Vagina (tissue), 2 donors: ENCODE measurements at regions not wholly inside any gene's neighbourhood (a gene's known extent, or its start where the extent isn't known, plus 50 kb on each side); places are given as distances from the start of the nearest gene placed in this dataset.

Experiments used
- DNase-seq, 2 donors: peaks; one replicate each; pipeline ENCODE4 v3.0.0-alpha.2; 2017; ENCODE audit errors: extremely low spot score in 2 of 2
- H3K27ac ChIP-seq: fragments of 200-600 bp; sonication (generic); one replicate; pipeline ENCODE4 v1.5.1; 2019
- H3K27me3 ChIP-seq: fragments of 200-600 bp; sonication (generic); one replicate; pipeline ENCODE4 v1.5.1; 2019
- H3K36me3 ChIP-seq, 2 donors: fragments of 200-600 bp; sonication (generic); one replicate each; pipeline ENCODE4 v1.5.1; 2017 to 2019
- H3K4me1 ChIP-seq: fragments of 200-600 bp; sonication (generic); one replicate; pipeline ENCODE4 v1.5.1; 2019
- H3K4me3 ChIP-seq, 2 donors: fragments of 200-600 bp; sonication (generic); 1 replicate in 1 of 2; 2 replicates in 1 of 2; pipeline ENCODE4 v1.5.1; 2016 to 2019
- H3K9me3 ChIP-seq: fragments of 200-600 bp; sonication (generic); one replicate; pipeline ENCODE4 v1.5.1; 2019
- POLR2A ChIP-seq, 2 donors: fragments of 450-650 bp; IDR thresholded peaks; one replicate each; pipeline ENCODE4 v1.6.1; 2017; ENCODE audit warnings: antibody characterized with exemption in 2 of 2, mild to moderate bottlenecking in 2 of 2, moderate library complexity in 2 of 2
- POLR2AphosphoS5 ChIP-seq, 2 donors: sonication (generic); formaldehyde crosslinking; IDR thresholded peaks; one replicate each; pipeline ENCODE4 v1.9.0; 2017; ENCODE audit warnings: antibody characterized with exemption in 2 of 2, mild to moderate bottlenecking in 2 of 2, low read depth in 1 of 2; ENCODE audit not compliant: insufficient read depth in 1 of 2
- intact Hi-C: fragments of 100-400 bp; cut with DNase I; formaldehyde crosslinking; loops from one replicate; pipeline ENCODE4 v1.15.1; 2023
- TF ChIP-seq, protein P1 (sequence below), 3 experiments: fragments of 450-650 bp in 2 of 3; fragments of 200-600 bp in 1 of 3; sonication (generic) in 1 of 3; IDR thresholded peaks; one replicate each; pipeline ENCODE4 v1.5.1; 2017 to 2019; ENCODE audit warnings: antibody characterized with exemption in 3 of 3, mild to moderate bottlenecking in 2 of 3, moderate library complexity in 2 of 3

DNA sequence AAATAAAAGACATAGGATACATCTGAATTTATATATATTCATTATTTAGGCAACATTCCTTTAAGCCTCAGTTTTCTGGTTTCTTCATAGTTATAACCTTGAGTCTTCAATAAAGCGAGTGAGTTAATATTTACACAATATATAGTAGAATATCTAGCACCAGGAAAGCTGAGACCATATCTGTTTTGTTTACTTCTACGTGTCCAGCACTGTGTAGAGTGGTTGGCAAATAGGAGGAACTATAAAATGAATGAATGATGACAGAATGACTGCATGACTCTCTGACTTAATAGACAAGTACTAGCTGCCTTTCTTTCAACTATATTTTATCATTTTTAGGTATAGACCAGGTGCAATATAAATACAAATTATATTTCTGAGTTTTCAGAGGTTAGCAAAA, 197.8 kb upstream of the RBMS3 start:
- no peaks in the 10 kb centered on the region for H3K4me1 ChIP-seq
- intact Hi-C loops: no loop called here
- no peaks in the 10 kb centered on the region for H3K9me3 ChIP-seq
- H3K27ac ChIP-seq: no peak overlapping the region
- H3K4me3 ChIP-seq: no peak overlapping the region
- DNase-seq: no peak
- no peaks in the 10 kb centered on the region for H3K36me3 ChIP-seq
- TF ChIP-seq POLR2A (IDR thresholded peaks at IDR 0.05) (no peak), POLR2AphosphoS5 (IDR thresholded peaks at IDR 0.05; ENCODE audit: insufficient read depth in 1 of 2, low read depth in 1 of 2) (no peak)
- TF ChIP-seq, protein P1, sequence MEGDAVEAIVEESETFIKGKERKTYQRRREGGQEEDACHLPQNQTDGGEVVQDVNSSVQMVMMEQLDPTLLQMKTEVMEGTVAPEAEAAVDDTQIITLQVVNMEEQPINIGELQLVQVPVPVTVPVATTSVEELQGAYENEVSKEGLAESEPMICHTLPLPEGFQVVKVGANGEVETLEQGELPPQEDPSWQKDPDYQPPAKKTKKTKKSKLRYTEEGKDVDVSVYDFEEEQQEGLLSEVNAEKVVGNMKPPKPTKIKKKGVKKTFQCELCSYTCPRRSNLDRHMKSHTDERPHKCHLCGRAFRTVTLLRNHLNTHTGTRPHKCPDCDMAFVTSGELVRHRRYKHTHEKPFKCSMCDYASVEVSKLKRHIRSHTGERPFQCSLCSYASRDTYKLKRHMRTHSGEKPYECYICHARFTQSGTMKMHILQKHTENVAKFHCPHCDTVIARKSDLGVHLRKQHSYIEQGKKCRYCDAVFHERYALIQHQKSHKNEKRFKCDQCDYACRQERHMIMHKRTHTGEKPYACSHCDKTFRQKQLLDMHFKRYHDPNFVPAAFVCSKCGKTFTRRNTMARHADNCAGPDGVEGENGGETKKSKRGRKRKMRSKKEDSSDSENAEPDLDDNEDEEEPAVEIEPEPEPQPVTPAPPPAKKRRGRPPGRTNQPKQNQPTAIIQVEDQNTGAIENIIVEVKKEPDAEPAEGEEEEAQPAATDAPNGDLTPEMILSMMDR (IDR thresholded peaks at IDR 0.05): no peak
- no peaks in the 10 kb centered on the region for H3K27me3 ChIP-seq

DNA sequence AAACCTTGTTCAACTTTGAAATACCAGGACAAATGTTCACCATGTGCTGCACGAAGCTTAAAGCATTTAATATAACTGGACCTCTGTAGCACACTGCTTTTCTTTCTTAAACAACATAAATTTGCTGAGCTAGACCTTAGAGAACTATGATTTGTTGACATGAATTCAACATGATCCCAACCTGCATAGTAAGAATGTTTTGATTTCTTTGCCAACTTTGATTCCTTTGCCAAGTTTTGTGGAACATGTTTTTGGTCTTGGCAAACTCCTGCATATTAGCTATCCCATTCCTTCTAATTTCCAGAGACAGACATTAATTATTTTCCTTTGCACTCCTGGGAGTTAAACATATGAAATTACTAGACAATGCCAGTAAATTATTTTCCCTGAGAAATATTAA, 197.2 kb upstream of the RBMS3 start:
- Histone ChIP-seq H3K36me3 (no peaks in the 10 kb centered on the region), H3K4me1 (no peaks in the 10 kb centered on the region), H3K9me3 (no peaks in the 10 kb centered on the region), H3K4me3 (no peak overlapping the region), H3K27ac (no peak overlapping the region), H3K27me3 (no peaks in the 10 kb centered on the region)
- no peak for DNase-seq
- TF ChIP-seq POLR2A (IDR thresholded peaks at IDR 0.05) (no peak), POLR2AphosphoS5 (IDR thresholded peaks at IDR 0.05; ENCODE audit: insufficient read depth in 1 of 2, low read depth in 1 of 2) (no peak)
- TF ChIP-seq, protein P1 (IDR thresholded peaks at IDR 0.05): no peak
- intact Hi-C loops: no loop called here

DNA sequence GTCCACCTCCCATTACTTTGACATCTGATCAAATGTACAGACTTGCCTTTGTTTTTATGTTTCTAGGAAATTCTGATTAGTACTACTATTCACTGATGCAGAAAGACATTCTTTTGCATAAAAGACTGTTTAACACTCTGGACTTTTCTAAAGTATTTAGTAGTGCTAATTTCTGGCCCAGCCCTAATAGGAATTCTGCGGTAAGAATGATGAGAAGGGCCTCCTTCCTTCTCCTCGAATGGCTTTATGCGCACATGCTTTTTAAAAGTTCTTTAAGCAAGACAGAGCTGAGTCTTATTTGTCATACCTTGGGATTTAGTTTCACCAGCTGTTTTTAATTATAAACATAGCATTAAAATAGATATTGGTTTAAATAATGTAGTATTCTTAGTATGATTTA, 192.3 kb upstream of the RBMS3 start:
- Histone ChIP-seq H3K9me3 (no peaks in the 10 kb centered on the region), H3K27me3 (no peaks in the 10 kb centered on the region), H3K27ac (no peak overlapping the region), H3K4me3 (no peak overlapping the region), H3K36me3 (no peaks in the 10 kb centered on the region), H3K4me1 (no peaks in the 10 kb centered on the region)
- intact Hi-C loops: no loop called here
- TF ChIP-seq POLR2A (IDR thresholded peaks at IDR 0.05): no peak
- TF ChIP-seq, protein P1 (IDR thresholded peaks at IDR 0.05): no peak
- no peak for TF ChIP-seq POLR2AphosphoS5 (IDR thresholded peaks at IDR 0.05; ENCODE audit: insufficient read depth in 1 of 2, low read depth in 1 of 2)
- DNase-seq: no peak

DNA sequence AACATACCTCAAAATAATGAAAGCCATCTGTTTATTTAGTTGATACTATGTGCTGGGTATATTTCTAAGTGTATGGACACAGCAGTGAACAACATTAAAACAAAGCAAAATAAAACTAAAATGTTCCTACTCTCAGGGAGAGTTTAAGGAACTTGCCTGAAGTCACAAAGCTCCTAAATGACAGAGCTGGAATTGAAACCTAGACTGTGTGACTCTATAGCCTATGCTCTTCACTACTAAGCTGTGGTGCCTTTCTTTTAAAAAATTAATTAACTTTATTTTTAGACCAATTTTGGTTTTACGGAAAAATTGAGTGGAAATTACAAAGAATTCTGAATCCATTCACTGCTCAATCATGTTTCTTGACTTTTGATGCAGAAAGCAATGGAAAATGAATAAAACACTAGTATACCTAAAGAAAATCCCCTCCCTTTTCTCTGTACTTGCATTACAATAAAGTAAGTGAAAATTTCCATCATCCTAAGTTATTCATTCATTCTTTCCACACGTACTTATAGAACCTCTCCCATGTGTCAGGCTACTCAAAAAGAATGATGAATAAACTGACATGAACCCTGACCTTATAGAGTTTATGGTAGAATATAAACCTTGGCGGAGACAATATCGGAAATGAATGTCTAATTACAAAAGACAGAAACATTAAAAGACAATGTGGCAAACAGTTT, 189.8 kb upstream of the RBMS3 start:
- Histone ChIP-seq H3K27me3 (no peaks in the 10 kb centered on the region), H3K36me3 (no peaks in the 10 kb centered on the region), H3K4me3 (no peak overlapping the region), H3K27ac (no peak overlapping the region), H3K9me3 (no peaks in the 10 kb centered on the region), H3K4me1 (no peaks in the 10 kb centered on the region)
- TF ChIP-seq, protein P1 (IDR thresholded peaks at IDR 0.05): no peak
- no peak for TF ChIP-seq POLR2A (IDR thresholded peaks at IDR 0.05)
- intact Hi-C loops: no loop called here
- no peak for DNase-seq

DNA sequence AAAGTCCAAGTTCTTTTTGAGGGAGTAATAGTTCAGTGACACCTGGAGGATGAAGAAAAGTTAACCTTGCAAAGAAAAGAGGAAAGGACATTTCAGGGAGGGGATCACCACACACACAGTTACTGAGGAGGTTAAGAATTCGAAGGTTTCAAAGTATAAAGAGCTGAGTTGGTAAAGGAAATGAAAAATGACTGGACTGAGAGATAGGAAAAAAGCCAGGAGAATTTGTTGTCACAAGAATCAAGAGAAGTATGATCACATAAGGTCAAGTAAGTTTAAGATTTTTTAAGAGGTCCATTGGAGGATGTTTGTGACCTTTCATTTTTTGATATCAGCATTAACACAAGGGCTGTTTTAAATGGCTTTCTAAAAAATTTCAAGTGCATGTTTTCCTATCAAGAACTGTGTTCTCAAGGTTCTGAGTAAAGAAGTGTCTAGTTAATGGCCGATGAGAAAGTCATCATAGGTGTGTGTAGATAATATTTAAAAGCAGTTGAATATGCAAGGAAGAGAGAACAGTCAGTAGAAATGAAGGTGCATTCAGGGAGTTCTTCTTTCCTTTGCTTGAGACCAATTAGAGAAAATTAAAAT, 189.2 kb upstream of the RBMS3 start:
- Histone ChIP-seq H3K27ac (no peak overlapping the region), H3K36me3 (no peaks in the 10 kb centered on the region), H3K9me3 (no peaks in the 10 kb centered on the region), H3K27me3 (no peaks in the 10 kb centered on the region), H3K4me3 (no peak overlapping the region), H3K4me1 (no peaks in the 10 kb centered on the region)
- TF ChIP-seq, protein P1 (IDR thresholded peaks at IDR 0.05): no peak
- TF ChIP-seq POLR2AphosphoS5 (IDR thresholded peaks at IDR 0.05; ENCODE audit: insufficient read depth in 1 of 2, low read depth in 1 of 2) (no peak), POLR2A (IDR thresholded peaks at IDR 0.05) (no peak)
- DNase-seq: no peak
- intact Hi-C loops: no loop called here
